HepG2 (cell line): ENCODE measurements at regions not wholly inside any gene's neighbourhood (a gene's known extent, or its start where the extent isn't known, plus 50 kb on each side); places are given as distances from the start of the nearest gene placed in this dataset.

Experiments
- AFF4 ChIP-seq: sonication (generic); formaldehyde crosslinking; IDR thresholded peaks from 2 replicates; pipeline ENCODE4 v1.4.0; 2020; ENCODE audit warnings: missing genetic modification reagents
- BCL6 ChIP-seq: IDR thresholded peaks from 2 replicates; pipeline ENCODE4 v1.6.1; 2016; ENCODE audit warnings: missing genetic modification reagents, missing compliant biosample characterization
- FOXM1 ChIP-seq: sonication (generic); formaldehyde crosslinking; IDR thresholded peaks from 2 replicates; pipeline ENCODE4 v1.5.0; 2020; ENCODE audit warnings: missing genetic modification reagents
- GPN1 ChIP-seq: sonication (generic); formaldehyde crosslinking; IDR thresholded peaks from 2 replicates; pipeline ENCODE4 v1.5.1; 2020; ENCODE audit warnings: missing genetic modification reagents, borderline replicate concordance
- GTF2F1 ChIP-seq: fragments of 150-350 bp; IDR thresholded peaks from 2 replicates; pipeline ENCODE4 v1.6.1; 2014; ENCODE audit warnings: low read length
- KDM3A ChIP-seq: IDR thresholded peaks from 2 replicates; pipeline ENCODE4 v1.6.1; 2018; ENCODE audit warnings: low read depth, missing compliant biosample characterization
- NFIB ChIP-seq: sonication (generic); formaldehyde crosslinking; IDR thresholded peaks from 2 replicates; pipeline ENCODE4 v1.9.0; 2021; ENCODE audit warnings: missing genetic modification reagents, mild to moderate bottlenecking, borderline replicate concordance
- PAXIP1 ChIP-seq: sonication (generic); formaldehyde crosslinking; conservative IDR thresholded peaks from 2 replicates; pipeline ENCODE4 v1.4.0; 2020; ENCODE audit warnings: mild to moderate bottlenecking, missing genetic modification reagents, moderate library complexity
- PLRG1 ChIP-seq: fragments of 450-650 bp; conservative IDR thresholded peaks from 2 replicates; pipeline ENCODE4 v1.6.1; 2016
- RAD21 ChIP-seq: fragments of 450-650 bp; formaldehyde crosslinking; IDR thresholded peaks from 2 replicates; pipeline ENCODE4 v1.5.0; 2020; ENCODE audit warnings: mild to moderate bottlenecking
- STAG1 ChIP-seq: sonication (generic); formaldehyde crosslinking; IDR thresholded peaks from 2 replicates; pipeline ENCODE4 v1.4.0; 2020; ENCODE audit warnings: missing genetic modification reagents
- ZBTB49 ChIP-seq: sonication (generic); formaldehyde crosslinking; IDR thresholded peaks from 2 replicates; pipeline ENCODE4 v1.4.0; 2020; ENCODE audit warnings: missing genetic modification reagents, borderline replicate concordance
- ZFX ChIP-seq: sonication (generic); formaldehyde crosslinking; IDR thresholded peaks from 2 replicates; pipeline ENCODE4 v1.4.0; 2020; ENCODE audit warnings: mild to moderate bottlenecking, low read depth, missing genetic modification reagents, moderate library complexity
- ZMYM4 ChIP-seq: sonication (generic); formaldehyde crosslinking; IDR thresholded peaks from 2 replicates; pipeline ENCODE4 v1.8.1; 2023; ENCODE audit warnings: mild to moderate bottlenecking, missing genetic modification reagents
- ZNF556 ChIP-seq: sonication (generic); formaldehyde crosslinking; IDR thresholded peaks from 2 replicates; pipeline ENCODE4 v1.4.0; 2020; ENCODE audit warnings: mild to moderate bottlenecking, missing genetic modification reagents, borderline replicate concordance
- ZNF574 ChIP-seq: sonication (generic); formaldehyde crosslinking; IDR thresholded peaks from 2 replicates; pipeline ENCODE4 v1.4.0; 2020; ENCODE audit warnings: missing genetic modification reagents
- ZNF598 ChIP-seq: sonication (generic); formaldehyde crosslinking; IDR thresholded peaks from 2 replicates; pipeline ENCODE4 v1.5.1; 2020; ENCODE audit warnings: mild to moderate bottlenecking, missing genetic modification reagents, borderline replicate concordance
- ZNF644 ChIP-seq: IDR thresholded peaks from 2 replicates; pipeline ENCODE4 v1.6.1; 2016; ENCODE audit warnings: low read depth

- TF ChIP-seq BCL6 (peak; percentile 55), KDM3A (CRISPR knock-in tag) (peak; percentile 26; the same call in 1 of the 2 replicates), ZMYM4 (CRISPR knock-in tag) (peak; percentile 86), RAD21 (CRISPR knock-in tag) (peak; percentile 56), ZNF598 (no peak), ZBTB49 (CRISPR knock-in tag) (no peak), ZNF644 (CRISPR knock-in tag) (peak; percentile 66; the same call in 1 of the 2 replicates), PAXIP1 (CRISPR knock-in tag) (peak; percentile 75), NFIB (CRISPR knock-in tag) (no peak), GTF2F1 (no peak), AFF4 (no peak), ZNF556 (CRISPR knock-in tag) (no peak), STAG1 (CRISPR knock-in tag) (peak; percentile 59), ZNF574 (CRISPR knock-in tag) (no peak), ZFX (CRISPR knock-in tag) (no peak), FOXM1 (CRISPR knock-in tag) (no peak), PLRG1 (no peak), GPN1 (CRISPR knock-in tag) (no peak)
Measured at GRCh38 chr1:86811142-86811924, 102.6 kb downstream of the SELENOF start (continued).
